Stimulated activated CD4-positive, alpha-beta T cell treated with anti-CD3 and anti-CD28 coated beads, TNF-alpha, amount 100 ng/mL, for 4 hours (primary cell): ENCODE measurements at regions not wholly inside any gene's neighbourhood (a gene's known extent, or its start where the extent isn't known, plus 50 kb on each side); places are given as distances from the start of the nearest gene placed in this dataset.

ENCODE experiments used
- DNase-seq, 3 experiments: peaks; one replicate each; pipeline ENCODE4 v3.0.0-alpha.2; 2020; ENCODE audit warnings: low read depth in 3 of 3

GRCh38 chr5:158644301-158644700 is 455.4 kb downstream of the EBF1 start:
- no peak for DNase-seq

DNA sequence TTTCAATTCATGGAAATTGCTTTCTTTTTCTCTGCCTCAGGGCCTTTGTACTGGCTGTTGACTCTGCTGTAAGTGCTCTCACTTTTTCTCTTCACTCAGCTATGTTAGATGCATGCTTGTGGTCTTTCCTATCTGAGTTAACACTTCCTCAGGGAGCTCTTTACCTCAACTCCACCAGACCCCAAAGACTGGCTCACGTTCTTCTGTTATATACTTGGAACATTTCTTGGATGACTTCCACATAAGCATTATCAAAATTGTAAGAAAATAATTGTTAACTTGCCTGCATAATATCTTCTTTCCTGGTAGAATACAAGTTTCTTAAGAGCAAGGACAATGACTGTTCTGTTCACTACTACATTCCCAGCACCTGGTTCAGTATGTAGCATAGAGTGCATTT is 455.9 kb downstream of the EBF1 start:
- DNase-seq = no peak

GRCh38 chr5:158642879-158643278 is 456.8 kb downstream of the EBF1 start:
- no peak for DNase-seq

GRCh38 chr5:158641016-158641415 is 458.7 kb downstream of the EBF1 start:
- no peak for DNase-seq

DNA sequence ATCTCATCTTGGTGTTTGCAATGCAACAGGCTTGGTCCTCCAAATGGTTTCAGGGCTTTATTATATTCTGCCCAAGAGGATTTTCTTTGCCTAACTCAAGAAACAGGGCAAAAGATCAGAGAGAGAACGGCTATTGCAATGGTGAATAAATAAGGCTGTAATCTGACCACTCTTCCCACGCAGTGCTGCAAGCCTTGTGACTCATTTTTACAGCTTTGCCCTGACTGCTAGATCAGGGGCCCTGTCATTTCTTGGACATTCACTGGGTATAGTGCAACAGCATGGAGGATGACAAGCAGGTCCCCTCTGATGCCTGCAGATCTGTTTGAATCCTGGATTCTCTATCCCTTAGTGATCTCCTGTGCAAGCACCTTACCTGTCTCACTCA is 459.1 kb downstream of the EBF1 start:
- DNase-seq = no peak

DNA sequence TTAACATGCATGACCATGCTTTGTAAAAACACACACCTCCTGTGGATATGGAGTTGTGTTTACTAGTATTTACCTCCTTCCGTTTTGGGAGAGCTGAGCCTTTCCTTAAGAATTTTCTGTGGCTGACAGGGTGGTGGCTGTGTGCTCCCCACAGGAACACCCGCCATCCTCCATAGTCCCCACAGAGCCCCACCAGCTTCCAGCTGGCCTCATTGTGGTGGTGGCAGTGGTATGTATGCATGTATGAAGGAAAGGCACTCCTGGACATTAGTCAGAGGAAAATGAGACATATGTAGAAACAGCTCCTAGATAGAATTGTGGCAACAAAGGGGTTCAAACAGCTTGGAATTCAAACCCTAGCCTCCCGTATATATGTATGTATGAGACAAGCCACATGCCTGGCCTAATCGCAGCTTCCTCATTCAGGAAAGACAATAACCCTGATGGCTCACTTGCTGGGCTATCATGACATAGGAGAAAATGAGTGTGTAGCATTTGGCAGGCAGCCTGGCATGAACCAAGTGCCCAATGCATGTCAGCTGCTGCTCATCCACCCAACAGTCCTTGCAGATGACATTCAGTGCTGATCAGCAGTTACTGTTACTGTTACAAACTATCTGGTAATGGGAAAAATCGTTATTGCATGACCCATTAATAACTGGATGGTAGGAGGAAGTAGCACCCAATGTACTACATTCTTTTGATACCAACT is 459.7 kb downstream of the EBF1 start:
- DNase-seq = no peak

GRCh38 chr5:158638396-158638795 is 461.3 kb downstream of the EBF1 start:
- DNase-seq = no peak

GRCh38 chr5:158637039-158637438 is 462.7 kb downstream of the EBF1 start:
- DNase-seq = no peak

- DNase-seq = no peak
Observed at GRCh38 chr5:158635565-158635964, 464.2 kb downstream of the EBF1 start.

- no peak for DNase-seq
Observed at GRCh38 chr5:158634714-158635113, 465.0 kb downstream of the EBF1 start.

GRCh38 chr5:158629591-158630312 is 470.0 kb downstream of the EBF1 start:
- DNase-seq = no peak

DNA sequence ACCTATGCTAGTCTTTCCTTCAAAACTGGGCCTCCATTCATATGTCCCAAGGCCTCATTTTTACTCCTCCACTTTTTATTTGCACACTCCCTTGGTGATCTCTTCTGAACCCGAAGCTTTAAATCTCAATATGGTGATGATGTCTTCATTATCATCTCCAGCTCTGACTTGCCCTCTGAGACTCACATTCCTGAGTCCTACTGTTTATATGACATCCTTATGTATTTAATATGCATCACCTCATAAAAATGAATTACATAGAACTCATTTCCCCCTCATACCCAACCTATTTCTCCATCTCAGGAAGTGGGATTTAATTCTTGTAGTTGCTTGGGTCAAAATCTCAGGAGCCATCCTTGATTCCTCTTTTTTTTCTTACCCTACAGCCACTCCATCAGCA is 473.0 kb downstream of the EBF1 start:
- no peak for DNase-seq

GRCh38 chr5:158623971-158624370 is 475.7 kb downstream of the EBF1 start:
- DNase-seq = no peak

DNA sequence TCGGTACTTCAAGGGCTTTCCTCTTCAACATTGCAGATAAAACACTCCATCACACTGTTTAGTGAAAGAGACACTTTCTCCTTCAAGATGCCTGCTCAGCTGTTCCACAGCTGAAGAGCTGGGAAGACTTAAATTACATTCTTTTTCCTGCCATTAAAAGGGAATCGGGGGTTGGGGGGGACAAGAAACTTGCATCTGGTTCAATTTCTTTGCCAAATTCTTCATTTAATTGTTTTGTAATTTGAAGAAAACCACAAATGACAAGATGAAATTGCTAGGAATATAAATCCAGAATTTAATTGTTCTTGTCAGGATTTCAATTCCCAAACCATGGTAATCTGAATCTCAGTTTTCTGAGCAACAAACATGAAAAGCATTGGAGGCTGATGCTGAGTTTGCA is 478.3 kb downstream of the EBF1 start:
- DNase-seq = no peak

- DNase-seq = no peak
Observed at GRCh38 chr5:158619083-158619788, 480.5 kb downstream of the EBF1 start.

- DNase-seq = no peak
Observed at GRCh38 chr5:158618256-158618655, 481.5 kb downstream of the EBF1 start.

DNA sequence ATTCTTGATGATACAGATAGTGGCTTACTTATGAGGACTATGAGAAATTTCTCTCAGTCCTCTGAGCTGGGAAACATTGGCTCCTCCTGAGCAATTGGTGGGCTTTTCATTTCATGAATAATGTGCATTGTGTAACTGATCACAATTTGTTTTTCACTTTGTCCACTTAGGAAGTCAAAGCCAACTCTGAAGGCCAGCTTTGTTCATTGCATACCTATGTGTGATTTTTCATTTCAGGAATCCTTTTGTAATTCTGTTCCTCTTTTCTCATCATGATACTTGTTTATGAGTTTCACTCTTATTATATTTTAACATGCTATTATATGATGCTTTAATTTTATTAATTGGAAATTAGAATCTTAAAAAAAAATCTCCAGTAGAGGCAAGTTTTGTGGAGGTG is 483.0 kb downstream of the EBF1 start:
- no peak for DNase-seq

GRCh38 chr5:158614951-158615350 is 484.8 kb downstream of the EBF1 start:
- DNase-seq = no peak

- no peak for DNase-seq
Observed at GRCh38 chr5:158611581-158611980, 488.1 kb downstream of the EBF1 start.

DNA sequence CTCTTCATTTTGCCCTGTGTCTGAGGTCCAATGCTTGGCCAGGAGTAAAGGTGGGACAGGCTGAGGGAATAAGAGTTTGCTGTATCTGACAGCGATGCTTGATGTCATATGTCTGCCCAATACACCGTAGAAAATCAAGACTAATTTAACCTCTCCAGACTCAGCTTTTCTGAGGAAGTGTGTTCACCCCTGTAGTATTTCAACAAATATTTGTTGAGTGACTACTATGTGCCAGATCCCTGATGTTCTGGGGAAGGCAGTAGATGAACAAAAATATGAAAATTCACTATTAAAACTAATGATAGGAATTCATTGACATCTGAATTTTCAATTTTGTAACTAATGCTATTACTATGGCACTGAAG is 489.7 kb downstream of the EBF1 start:
- DNase-seq = no peak

- no peak for DNase-seq
Observed at GRCh38 chr5:158609333-158610050, 490.2 kb downstream of the EBF1 start.

DNA sequence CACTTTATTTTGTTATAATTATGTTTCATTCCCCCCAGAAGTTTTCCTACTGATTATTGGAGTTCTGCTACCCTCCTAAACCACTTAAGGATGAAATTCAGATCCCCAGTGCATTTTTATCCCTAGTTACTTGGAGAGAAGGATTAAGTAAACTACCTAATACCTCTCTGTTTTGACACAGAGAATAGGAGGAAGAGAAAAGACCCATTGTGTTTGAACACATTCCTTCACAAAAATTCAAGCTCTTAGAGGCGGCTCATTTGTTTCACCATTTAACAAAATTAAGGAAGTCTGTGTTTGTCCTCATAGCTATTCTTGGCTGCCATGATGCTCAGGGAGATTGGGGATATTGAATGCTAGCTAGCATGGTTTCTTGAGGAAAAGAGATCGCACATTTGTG is 492.6 kb downstream of the EBF1 start:
- no peak for DNase-seq
